HG03025 (cell line): ENCODE measurements at regions not wholly inside any gene's neighbourhood (a gene's known extent, or its start where the extent isn't known, plus 50 kb on each side); places are given as distances from the start of the nearest gene placed in this dataset.
"Not testable (repeated sequence)": the region's sequence is repeated elsewhere in the genome, so short reads cannot be mapped to it uniquely, and the experiment has no call there.

Source experiments
- ATAC-seq: cut with Tn5 transposase; IDR thresholded peaks from one replicate; pipeline ENCODE4 v1.9.1; 2021; ENCODE audit warnings: mild to moderate bottlenecking, moderate library complexity; ENCODE audit not compliant: unreplicated experiment, low FRiP score

GRCh38 chr4:13920901-13921300 is 293.4 kb upstream of the BOD1L1 start:
- ATAC-seq = no peak

DNA sequence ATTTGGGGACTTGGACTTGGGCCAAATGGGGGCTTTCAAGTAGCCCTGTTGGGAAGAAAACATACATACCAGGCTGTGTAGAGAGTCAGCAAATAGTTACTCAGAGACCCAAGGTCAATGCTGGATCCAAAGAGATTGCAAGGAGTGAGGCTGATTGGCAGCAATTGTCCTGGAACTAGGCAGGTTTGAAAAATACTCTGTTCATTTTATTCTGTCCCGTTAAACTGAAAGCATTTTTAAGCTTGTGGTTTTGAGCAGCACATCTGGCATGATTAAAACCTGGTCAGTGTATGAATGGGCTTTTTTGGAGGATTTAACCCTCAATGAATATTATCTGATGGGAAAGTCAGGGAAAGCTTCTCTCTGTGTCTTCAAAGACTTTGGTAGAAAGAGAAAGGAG is 294.3 kb upstream of the BOD1L1 start:
- no peak for ATAC-seq

GRCh38 chr4:13922459-13922858 is 294.9 kb upstream of the BOD1L1 start:
- no peak for ATAC-seq

DNA sequence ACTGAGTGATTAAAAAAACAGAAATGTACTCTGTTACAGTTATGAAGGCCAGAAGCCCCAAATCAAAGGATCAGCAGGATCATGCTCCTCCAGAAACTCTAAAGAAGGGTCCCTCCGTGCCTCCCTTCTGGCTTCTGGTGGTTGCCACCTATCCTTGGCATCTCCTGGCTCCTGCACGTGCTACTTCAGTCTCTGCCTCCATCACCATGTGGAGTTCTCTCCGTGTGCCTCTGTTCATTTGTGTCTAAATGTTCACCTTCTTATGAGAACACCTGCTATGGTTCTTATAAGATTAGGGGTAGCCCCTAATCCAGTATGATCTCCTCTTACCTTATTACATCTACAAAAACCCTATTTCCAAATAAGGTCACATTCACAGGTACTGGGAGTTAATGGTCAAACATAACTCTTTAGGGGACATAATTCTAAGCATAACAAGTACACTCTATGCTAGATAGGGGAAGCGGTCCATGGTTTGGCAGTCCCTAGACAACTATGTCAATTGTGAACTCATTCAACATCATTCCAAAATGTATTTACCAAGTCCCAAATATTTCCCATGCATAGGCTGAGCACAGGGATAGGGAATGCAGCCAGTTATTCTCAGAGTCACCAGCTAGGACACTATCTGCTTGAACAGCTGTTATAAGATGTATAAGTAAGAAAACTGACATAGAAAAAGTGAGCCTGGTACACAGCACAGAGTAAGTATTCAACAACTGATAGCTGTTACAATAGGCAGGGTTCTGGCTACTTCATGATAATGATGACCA is 295.5 kb upstream of the BOD1L1 start:
- ATAC-seq = no peak

- ATAC-seq = not testable (repeated sequence)
Observed at GRCh38 chr4:13924900-13925299, 297.4 kb upstream of the BOD1L1 start.

- ATAC-seq = no peak
Observed at GRCh38 chr4:13928214-13928613, 300.7 kb upstream of the BOD1L1 start.

DNA sequence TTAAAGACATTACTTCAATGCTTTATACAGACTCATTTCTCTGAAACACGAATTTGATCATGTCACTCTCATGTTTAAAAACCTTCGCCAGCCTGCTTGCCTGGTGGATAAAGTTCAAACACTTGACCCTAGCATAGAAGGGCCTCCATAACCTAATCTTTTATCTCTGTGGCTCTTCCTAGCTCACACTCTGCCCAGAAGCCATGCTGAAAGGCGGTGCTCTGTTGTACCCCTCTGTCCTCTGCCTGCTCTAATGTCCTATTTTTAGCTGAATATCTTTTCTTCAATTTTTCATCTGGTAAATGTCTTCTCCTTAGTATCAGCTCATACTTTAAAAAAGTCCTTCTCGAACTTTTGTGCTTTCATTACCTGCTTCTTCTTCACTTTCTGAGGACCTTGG is 302.6 kb upstream of the BOD1L1 start:
- no peak for ATAC-seq

GRCh38 chr4:13933191-13933590 is 305.7 kb upstream of the BOD1L1 start:
- ATAC-seq = no peak

DNA sequence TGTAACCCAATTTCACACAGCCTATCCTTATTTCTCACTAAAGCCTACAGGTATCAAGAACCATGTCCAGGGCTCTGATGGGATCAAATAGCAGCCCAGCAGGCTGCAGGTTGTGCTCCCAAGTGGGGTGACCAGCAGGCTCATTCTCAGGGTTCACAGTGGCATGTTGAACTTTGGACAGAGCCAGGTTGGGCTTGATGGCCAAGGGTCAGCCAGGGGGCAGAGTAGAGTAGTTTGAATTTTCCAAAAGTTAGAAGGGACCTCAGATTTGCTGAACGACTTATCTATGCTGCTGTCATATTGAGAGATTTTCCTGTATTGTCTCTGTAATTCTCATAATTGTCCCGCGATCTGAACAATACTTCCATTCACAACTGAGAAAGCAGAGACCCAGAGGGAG is 310.8 kb upstream of the BOD1L1 start:
- ATAC-seq = no peak

- ATAC-seq = no peak
Observed at GRCh38 chr4:13940921-13941320, 313.4 kb upstream of the BOD1L1 start.

DNA sequence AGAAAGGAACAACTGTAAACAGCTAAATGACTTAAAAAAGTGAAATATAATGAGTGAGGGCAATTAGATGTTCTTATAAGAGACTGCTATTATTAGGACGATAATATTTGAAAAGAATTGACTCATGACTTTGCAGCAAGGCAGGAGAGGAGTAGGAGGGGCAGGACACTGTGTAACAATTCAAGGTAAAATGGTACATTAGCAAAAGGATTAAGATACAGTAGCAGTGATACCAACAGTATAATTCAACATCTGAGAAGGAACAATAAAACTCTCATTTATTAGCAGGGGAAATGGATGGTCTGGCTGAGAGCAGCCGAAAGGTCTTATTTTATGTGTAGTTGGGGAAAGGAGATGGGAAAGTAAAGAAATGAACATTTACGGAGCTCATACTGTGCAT is 315.5 kb upstream of the BOD1L1 start:
- ATAC-seq = no peak

- ATAC-seq = no peak
Observed at GRCh38 chr4:13944095-13944511, 316.6 kb upstream of the BOD1L1 start.

- no peak for ATAC-seq
Observed at GRCh38 chr4:13947921-13948320, 320.4 kb upstream of the BOD1L1 start.

GRCh38 chr4:13950491-13950890 is 323.0 kb upstream of the BOD1L1 start:
- ATAC-seq = no peak

GRCh38 chr4:13953083-13953482 is 325.6 kb upstream of the BOD1L1 start:
- no peak for ATAC-seq

- no peak for ATAC-seq
Observed at GRCh38 chr4:13955551-13955950, 328.0 kb upstream of the BOD1L1 start.

DNA sequence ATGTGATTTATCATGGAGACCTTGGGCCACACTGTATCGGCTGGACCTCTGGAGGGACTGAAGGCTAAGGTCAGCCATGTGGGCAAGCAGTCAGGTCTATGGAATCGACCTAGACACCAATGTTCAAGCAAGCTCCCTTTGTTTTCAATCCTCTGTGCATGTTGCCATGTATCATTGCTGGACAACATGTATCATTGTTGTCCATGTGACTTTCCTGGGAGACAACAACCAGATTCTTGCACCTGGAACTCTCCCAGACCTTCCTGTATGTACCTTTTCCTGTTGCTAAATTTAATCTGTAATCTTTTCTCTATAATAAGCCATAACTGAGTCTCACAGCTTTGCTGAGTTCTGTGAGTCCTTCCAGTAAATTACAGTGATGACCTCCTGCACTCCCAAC is 329.4 kb upstream of the BOD1L1 start:
- no peak for ATAC-seq

- ATAC-seq = no peak
Observed at GRCh38 chr4:13957871-13958270, 330.3 kb upstream of the BOD1L1 start.

GRCh38 chr4:13963601-13964000 is 336.1 kb upstream of the BOD1L1 start:
- ATAC-seq = no peak

GRCh38 chr4:13966231-13967195 is 339.0 kb upstream of the BOD1L1 start:
- no peak for ATAC-seq

DNA sequence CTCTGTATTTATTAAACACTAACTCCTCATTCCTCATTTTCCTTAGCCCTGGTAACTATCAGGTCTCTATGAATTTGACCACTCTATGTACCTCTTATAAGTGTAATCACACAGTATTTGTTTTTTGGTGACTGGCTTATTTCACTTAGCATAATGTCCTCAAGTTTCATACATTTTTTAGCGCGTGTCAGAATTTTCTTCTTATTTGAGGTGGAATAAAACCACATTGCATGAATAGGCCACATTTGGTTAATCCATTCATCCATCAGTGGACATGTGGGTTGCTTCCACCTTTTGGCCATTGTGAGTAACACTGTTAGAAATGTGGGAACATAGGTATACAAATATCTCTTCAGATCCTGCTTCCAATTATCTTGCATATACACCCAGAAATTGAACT is 341.2 kb upstream of the BOD1L1 start:
- no peak for ATAC-seq

DNA sequence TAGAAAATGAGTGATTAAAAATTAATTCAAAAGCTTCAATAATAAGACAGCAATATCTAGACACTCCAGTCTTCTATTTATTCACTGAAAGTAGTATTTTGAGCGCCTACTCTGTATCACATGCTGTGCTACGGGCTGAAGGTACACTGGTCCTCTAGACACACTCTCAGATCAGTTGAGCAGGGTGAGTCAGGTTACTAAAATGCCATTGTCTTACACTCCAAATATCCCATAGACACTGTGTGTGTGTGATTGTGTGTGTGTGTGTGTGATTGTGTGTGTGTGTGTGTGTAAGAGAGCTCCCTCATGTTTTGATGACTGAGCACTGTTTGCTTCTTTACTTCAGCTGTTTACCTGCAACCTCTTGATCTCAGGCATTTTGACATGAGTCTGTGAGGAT is 342.8 kb upstream of the BOD1L1 start:
- no peak for ATAC-seq
